DMS153 treated with DMSO at 0.1 percent for 48 hours (cell line): ENCODE measurements at regions not wholly inside any gene's neighbourhood (a gene's known extent, or its start where the extent isn't known, plus 50 kb on each side); places are given as distances from the start of the nearest gene placed in this dataset.
"Not testable (repeated sequence)": the region's sequence is repeated elsewhere in the genome, so short reads cannot be mapped to it uniquely, and the experiment has no call there.

ENCODE experiments used
- DNase-seq: peaks from one replicate; lab custom pipeline; 2025; ENCODE audit not compliant: unreplicated experiment; lab: John Stamatoyannopoulos, UW

DNA sequence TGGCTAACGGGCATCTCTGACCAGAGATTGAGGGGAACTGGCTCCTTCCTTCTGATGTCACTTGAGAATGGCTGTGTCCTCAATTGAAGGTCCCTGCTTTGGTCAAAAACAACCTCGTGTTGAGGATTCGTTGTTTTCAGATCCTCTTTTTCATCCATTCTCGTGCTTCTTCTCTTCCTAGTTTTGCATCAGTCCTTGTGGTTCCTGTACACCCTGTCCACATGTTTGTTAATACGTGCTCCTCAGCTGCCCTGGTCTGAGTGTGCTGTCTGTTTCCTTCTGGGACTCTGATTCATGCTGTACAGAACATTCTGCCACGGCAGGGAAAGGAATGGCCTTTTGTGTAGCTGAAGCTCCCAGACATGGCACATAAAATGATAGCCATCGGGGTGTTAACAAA is 863.2 kb upstream of the GOT2 start:
- no peak for DNase-seq

DNA sequence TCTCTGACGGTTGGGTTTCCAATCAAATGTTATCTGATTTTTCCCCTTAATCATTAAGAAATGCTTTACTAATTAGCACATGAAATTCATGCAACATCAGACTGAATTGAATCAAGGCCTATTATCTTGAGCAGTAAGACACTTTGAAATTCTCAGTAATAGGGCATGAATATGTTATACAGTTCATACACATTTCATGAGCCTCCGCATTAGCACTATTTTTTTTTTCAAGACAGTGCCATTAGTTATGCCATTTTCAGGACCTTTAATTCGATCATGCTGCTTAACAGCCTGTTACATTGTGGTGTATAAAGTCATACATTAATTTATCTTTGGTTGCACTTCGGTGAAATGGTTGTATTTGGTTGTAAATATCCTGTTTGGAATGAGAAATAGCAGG is 862.6 kb upstream of the GOT2 start:
- DNase-seq = no peak

DNA sequence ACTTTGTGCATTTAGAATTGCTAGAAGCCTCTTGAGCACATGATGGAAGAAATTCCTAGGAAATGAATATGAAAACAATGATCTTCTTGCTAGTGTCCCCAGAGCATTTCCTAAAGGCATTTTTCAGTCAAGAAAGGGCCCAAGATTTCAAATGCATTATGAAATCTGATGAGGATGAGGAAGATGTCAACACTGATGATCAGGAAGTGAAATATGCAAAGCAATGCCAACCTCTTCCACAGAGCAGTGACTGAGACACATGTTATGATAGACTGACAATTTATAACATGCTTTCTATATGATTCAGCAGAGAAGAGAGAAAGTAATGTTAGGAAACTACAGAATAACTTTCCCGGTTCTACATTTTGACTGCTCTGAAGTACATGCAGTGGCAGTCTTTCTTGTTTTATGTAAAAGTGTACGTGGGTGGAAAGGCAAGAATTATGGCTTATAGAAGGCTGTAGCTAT is 859.1 kb upstream of the GOT2 start:
- DNase-seq = no peak

DNA sequence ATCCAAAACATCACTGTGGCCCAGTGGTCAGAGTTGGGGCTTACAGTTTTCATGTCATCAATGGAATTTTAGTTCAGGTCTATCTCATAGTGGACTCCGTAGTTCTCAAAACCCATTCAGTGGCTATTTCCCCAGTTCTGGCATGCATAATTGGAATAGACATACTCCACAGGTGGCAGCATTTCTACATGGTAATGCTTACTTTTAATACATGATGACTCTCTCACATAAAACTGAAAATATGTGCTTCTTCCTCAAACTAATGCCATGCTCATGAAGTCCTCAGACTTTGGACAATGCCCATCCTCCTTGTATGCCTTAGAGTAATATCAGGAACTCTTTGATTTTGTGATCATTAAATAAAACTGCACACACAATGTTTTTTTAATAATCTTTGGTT is 857.4 kb upstream of the GOT2 start:
- no peak for DNase-seq

DNA sequence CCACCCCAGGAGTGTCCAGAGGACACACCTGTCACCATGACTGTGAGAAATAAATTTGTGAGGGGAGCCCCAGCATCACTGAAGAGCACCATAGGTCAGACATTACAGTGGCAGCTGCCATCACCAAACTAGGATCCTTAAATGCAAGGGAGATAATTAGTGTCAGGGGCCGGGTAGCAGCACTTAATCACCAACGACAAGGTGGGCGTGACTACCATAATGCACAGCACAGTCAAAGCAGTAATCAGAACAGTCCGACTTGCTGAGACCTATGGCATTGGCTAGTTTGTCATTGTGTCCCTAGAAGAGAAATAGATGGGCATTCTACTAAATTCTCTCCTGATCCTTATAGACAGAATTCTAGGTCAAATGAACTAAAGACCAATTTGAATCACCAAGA is 856.7 kb upstream of the GOT2 start:
- DNase-seq = no peak

DNA sequence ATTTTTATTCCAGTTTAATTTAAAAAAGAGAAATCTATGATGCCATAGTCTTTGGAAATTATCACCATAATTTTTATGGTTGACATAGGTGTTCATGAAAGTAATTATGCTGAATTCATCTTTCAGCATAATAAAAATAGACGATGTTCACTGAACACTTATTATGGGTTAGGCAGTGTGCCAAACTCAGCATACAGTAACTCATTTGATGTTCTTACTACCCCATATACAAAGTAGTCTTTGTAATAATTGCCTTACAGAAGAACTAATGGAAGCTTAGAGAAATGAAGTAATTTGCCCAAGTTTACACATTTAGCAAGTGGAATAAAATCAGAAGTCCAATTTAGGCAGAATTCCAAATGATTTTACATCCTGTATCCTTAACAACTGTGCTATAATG is 852.2 kb upstream of the GOT2 start:
- DNase-seq = no peak

DNA sequence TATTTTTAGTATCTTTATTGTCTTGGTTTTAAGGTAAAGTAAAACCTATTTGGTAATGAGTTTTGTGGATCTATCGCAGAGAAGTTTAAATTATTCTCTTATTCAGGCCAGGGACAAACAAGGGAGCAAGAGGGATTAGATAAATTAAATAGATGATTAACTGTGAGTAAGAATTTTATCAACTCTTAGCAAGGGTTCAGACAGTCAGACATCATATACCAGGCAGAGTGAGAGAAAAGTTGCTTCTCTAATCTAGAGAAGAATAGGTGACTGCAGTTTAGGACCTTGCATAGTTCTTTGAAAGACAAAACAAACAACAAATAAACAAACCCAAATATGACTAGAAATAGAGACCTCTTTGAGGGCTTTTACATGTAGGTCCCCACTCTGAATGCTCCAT is 840.2 kb upstream of the GOT2 start:
- DNase-seq = no peak

DNA sequence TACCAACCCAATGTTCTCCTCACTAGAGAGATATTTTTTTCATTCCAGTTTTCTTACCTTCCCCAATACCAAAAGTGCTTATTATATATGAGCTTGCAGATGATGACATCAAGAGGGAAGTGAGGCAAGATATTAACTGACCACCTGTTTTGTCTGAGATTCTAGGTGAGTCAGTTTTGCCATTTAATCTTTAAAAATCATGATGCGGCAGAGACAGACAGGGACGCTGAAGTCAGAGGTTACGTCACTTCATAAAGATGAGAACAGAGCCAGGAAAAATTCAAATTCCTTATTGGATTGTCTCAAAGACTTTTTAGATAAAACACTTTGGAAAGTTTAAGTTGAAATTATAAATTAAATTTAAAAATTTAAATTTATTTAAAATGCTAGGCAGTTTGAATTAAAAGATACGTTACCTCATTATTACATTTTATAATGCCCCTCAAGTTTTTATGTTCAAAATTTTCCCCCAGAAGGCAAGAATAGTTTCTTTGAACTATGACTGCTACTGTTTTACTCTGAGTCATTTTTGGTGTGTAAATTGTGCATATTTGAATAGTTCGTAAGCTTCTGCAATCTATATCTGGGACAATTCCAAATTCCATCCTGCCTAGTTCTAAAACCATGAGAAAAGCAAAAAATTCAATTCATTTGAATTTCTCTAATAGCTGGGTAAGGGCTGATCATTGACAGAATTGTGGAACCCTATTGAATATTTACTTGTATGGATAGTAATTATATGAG is 839.6 kb upstream of the GOT2 start:
- DNase-seq = no peak

DNA sequence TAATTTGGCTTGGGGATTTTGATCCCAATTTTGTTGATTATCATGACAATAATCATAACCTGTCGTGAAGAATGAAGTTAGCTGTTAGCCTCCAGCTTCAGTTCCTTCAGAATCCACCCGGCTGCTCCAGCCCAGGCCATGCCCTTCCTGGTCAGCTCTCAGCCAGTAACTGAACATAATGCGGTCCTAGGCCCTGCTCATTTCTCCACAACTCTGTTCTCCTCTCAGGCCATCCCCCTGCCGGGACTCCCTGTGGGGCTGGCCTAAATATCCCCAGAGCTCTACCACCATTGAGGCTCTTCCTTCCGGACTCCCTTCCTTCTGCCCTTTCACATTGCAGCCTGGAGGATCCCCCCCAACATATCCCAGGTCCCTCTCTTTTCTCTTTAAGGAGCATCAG is 833.4 kb upstream of the GOT2 start:
- DNase-seq = no peak

DNA sequence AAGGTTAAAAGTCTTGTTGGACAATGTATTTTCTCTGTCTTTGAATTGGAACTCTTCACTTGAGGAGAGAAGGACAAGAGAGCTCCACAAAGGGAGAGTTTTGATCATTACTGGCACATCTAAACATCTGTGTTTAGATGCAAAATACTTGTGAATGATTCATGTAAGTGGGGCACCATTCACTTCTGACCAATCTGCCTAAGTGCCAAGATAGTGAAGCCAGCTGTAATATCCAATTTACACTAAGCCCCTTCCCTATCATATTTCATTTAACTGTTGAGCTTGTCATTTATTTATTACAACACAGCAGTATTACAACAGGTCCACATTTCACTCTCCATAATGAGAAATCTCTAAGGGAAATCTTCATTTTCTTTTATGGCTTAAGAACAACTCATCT is 832.3 kb upstream of the GOT2 start:
- DNase-seq = no peak

DNA sequence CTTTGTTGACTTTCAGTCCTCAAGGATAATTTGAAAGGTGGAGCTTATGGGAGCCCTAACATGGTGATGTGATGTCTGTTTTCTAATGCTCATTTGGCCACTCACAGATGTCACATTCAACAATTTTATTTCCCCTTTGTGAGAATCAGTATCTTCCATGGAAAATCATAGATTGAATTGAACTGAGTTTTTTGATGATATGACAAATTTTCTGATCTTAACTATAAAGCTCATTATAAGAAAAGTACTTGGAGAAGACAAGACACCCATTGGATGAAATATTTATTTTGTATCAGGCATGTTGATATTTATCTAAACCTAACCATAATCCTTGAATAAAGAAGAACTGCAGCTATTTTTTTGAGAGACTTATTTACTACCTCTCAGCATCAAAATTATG is 824.6 kb upstream of the GOT2 start:
- DNase-seq = no peak

DNA sequence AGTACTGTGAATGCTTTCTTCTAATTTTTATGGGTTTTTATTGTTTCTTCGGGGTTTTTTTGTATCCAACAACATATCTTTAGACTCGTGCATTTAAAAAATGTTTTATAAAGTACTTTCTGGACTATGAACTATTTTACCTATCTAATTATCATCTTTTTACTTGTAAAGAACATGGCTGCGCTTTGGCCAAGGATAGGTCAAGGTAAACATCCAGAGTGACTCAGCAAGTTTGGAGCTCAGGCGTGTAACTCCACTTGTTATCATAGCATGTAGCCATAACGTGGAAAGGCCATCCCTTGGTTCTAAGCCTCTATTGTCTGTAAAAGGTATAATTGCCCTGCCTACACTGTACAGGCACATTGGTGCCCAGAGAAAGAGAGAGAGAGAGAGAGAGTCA is 818.0 kb upstream of the GOT2 start:
- no peak for DNase-seq

DNA sequence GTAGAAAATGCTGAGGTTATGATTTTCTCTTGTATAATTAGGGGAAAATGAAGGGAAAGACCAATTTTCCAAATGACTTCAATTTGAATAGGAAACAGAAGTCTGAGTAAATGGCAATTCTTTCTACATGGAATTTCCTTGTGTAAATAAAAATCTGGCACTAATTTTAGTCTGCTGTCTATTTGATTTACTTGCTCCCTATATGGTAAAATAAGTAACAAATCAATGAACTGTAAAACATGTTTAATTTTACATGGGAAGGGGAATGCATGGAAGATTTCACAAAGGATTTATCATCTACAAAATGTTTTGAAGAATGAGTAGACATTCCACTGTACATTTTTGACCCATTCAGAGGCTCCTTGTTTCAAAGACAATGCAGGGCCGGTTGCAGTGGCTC is 811.6 kb upstream of the GOT2 start:
- DNase-seq = no peak

DNA sequence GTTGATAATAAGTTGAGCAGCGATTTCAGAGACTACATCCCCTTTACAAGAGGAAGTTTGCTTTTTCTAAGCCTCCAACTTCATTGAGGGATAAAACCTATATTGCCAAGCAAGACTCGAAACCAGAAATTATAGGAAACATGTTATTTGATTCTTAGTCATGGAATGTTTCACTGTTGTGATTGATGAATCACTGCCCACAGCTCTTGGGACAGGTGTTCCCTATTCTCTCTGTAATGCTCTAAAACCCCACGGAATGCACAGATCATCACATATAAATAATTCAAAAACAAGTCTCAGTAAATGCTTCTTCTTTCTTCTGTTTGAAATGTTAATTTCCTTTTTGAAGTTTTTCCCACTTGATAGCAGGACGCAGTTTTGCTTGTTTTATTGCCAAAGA is 809.5 kb upstream of the GOT2 start:
- no peak for DNase-seq

DNA sequence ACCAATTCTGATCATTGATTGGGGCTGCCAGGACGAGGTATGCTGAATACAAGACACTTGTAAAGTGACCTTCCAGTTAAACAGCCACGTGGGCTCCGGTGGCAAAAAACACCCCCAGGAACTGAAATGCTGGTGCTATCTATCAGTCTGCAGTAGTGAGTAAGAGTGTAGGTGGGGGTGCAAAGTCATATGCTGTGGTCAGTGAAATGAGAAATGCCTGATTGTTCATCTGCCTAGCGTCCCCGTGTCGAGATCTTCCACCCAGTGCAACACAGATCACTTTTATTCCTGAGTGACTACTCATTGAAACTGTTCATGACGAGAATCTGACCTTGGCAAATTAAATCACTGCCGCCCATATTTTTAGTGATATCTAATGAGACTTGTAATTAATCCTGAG is 806.5 kb upstream of the GOT2 start:
- DNase-seq = no peak

DNA sequence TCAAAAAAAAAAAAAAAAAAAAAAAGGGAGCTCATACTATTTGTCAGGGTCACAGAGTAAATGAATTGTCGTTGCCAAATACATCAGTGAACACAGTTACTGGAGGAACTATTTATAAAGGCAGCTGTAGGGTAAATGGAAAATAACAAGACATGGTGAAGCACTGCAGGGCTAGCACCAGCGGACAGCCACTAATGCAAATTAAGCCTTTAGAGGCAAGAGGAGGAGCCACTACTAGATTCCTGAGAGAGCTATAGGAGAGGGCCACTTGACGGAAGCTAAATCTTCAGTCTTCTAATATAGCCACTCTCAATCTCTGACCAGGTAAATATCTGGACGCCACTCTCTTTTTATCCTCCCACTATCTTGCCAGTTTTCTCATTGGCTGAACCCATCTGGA is 801.2 kb upstream of the GOT2 start:
- DNase-seq = no peak

DNA sequence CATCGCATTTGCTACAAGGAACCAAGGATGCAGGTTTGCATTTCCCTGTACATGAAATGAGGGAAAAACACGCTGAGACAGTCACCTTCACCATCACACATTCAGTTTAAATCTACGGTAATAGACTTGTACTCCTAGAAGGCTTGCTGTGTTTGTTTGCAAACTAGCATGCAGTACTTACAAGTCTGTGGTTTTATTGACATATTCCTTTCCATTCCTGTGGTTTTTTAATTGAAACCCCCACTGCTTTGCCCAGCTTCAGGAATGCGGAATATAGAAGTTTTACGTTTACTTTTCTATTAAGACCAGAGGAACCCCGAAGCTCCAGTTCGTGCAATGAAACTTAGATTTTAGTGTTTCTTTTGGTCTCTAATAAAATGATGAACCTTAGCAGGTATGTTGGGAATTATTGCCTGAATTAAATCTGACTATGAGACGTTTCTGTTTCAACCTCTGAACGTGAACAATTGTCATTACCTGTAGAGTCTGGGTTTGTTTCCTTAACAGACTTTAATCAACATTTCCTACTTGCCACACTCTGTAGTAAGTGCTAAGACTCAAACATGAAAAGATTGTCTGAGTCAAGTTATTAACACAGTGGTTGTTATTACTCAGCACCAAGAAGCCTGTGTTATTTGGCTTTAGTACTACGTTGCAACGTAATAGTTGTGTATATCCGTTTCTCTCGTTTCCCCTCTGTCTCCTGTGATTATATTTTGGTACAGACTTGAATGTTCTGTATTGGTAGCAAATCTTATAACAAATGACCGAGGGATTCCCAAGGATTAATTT is 793.3 kb upstream of the GOT2 start:
- DNase-seq = no peak

DNA sequence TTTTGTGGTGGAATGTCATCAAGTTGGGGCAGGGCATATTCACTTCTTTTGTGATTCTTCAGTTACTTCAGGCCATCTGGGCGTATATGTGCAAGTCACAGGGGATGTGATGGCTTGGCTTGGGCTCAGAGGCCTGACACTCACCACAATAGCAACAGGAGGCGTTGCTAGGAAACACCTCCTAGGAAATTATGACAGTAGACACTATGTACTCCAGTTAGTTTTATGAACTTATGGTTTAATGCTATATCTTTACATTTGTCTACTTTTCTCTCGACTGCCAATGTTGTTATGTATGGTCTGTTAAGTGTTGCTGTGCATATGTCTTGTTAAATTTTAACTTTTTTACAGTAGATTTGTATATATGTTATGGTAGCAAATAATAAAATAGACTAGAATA is 788.7 kb upstream of the GOT2 start:
- DNase-seq = no peak

DNA sequence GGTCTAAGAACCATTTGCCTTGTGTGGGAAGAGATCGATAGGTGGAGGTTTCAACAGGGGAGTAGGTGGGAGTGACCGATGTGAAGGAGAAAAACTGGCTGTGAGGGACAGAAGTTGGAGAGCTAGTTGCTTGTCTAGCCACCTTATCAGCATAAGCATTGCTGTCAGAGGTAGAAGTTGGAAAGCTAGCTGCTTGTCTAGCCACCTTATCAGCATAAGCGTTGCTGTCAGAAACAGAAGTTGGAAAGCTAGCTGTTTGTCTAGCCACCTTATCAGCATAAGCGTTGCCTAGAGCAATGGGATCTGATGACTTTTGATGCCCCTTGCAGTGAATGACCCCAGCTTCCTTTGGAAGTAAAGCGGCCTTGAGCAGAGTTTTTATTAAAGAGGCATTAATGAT is 784.6 kb upstream of the GOT2 start:
- DNase-seq = not testable (repeated sequence)

DNA sequence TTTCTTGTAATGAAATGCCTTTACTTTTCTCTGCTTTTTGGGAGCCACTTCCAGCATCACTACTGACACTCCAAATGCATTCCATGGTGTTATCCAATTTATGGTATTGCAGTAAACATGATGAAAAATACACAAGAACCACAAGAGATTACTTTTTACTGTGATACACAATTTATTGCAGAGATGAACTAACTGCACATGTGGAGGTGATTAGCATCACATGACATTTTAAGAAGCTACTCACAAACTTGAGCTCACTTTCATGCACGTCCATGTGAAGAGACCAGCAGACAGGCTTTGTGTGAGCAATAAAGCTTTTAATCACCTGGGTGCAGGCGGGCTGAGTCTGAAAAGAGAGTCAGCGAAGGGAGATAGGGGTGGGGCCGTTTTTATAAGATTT is 780.5 kb upstream of the GOT2 start:
- no peak for DNase-seq

DNA sequence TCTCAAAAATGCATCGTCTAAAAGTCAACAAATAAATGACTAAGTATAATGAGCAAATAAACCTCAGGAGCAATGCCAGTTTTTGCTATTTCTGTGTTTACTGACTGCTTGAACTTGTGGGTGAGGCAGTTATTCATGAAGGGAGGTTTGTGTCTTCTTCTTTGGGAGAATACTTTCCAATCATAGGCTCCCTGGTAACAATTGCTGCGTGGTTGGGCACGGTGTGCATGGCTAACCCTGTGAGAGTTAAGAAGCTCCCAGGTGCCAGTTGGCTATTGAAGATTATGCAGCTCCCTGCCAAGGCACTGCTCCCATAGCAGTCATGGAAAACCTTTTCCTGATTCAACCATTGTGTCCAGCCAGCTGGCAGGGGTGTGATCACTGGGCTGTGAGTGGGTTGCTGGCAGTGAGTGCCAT is 775.9 kb upstream of the GOT2 start:
- no peak for DNase-seq

DNA sequence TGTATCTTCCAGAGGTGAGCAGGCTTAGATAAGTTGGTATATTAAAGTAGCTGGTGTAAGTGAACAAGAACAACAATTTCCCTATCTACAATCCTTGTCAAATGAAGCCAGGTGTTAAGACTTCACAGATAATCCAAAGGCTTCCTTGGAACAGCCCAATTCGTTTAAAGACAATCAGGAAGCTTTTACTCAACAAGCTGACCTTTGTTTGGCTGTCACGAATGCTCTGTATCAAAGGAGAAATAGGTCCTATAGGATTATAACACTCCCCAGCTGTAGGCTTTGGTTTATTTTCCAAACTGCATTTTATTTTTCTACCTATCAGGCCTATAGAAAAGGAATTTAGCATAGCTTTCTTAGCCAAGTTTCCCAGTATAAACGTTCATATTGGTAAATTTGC is 766.5 kb upstream of the GOT2 start:
- DNase-seq = no peak

DNA sequence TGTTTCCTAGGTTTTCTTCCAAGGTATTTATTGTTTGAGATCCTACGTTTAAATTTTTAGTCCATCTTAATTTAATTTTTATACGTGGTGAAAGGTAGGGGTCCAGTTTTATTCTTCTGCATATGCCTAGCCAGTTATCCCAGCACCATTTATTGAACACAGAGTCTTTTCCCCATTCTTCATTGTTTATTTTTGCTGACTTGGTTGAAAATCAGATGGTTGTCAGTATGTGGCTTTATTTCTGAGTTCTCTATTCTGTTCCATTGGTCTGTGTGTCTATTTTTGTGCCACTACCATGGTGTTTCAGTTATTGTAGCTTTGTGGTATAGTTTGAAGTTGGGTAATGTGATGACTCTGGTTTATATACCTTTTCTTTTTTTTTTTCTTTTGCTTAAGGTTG is 753.0 kb upstream of the GOT2 start:
- no peak for DNase-seq
